Trophoblast cell (in vitro differentiated cells and primary cell): ENCODE measurements at regions not wholly inside any gene's neighbourhood (a gene's known extent, or its start where the extent isn't known, plus 50 kb on each side); places are given as distances from the start of the nearest gene placed in this dataset.

Experiments
- DNase-seq, 2 donors: peaks; one replicate each; pipeline ENCODE4 v3.0.0-alpha.2; 2016
- H2AFZ ChIP-seq: 2 replicates; pipeline ENCODE4 v1.6.1; 2013; ENCODE audit warnings: low read length, moderate library complexity, mild to moderate bottlenecking; ENCODE audit not compliant: insufficient read depth, poor library complexity
- H2AK5ac ChIP-seq: 2 replicates; pipeline ENCODE4 v1.6.1; 2013; ENCODE audit warnings: mild to moderate bottlenecking, low read length
- H2BK120ac ChIP-seq: 2 replicates; pipeline ENCODE4 v1.6.1; 2013; ENCODE audit warnings: low read length, mild to moderate bottlenecking, moderate library complexity; ENCODE audit not compliant: insufficient read depth, poor library complexity
- H2BK12ac ChIP-seq: 2 replicates; pipeline ENCODE4 v1.6.1; 2013; ENCODE audit warnings: mild to moderate bottlenecking, low read length, moderate library complexity
- H2BK5ac ChIP-seq: 2 replicates; pipeline ENCODE4 v1.6.1; 2013; ENCODE audit warnings: low read length, low read depth, moderate library complexity, mild to moderate bottlenecking; ENCODE audit not compliant: poor library complexity
- H3K14ac ChIP-seq: 2 replicates; pipeline ENCODE4 v1.6.1; 2013; ENCODE audit warnings: mild to moderate bottlenecking, low read length
- H3K18ac ChIP-seq: 2 replicates; pipeline ENCODE4 v1.6.1; 2013; ENCODE audit warnings: mild to moderate bottlenecking, low read length
- H3K23ac ChIP-seq: 2 replicates; pipeline ENCODE4 v1.6.1; 2013; ENCODE audit warnings: low read length
- H3K27ac ChIP-seq: 2 replicates; pipeline ENCODE4 v1.5.1; 2013; ENCODE audit warnings: low read depth, mild to moderate bottlenecking, inconsistent platforms, low read length, moderate library complexity
- H3K27me3 ChIP-seq: 2 replicates; pipeline ENCODE4 v1.6.1; 2013; ENCODE audit warnings: inconsistent platforms, mild to moderate bottlenecking, low read length, moderate library complexity; ENCODE audit not compliant: insufficient read depth
- H3K36me3 ChIP-seq, 2 experiments: 1 replicate in 1 of 2; 2 replicates in 1 of 2; pipeline ENCODE4 v1.6.1; 2013; ENCODE audit warnings: low read length in 2 of 2, mild to moderate bottlenecking in 2 of 2, moderate library complexity in 1 of 2; ENCODE audit not compliant: insufficient read depth in 2 of 2, control insufficient read depth in 1 of 2
- H3K4ac ChIP-seq: 2 replicates; pipeline ENCODE4 v1.6.1; 2013; ENCODE audit warnings: low read depth, mild to moderate bottlenecking, low read length, moderate library complexity
- H3K4me1 ChIP-seq, 2 experiments: 1 replicate in 1 of 2; 2 replicates in 1 of 2; pipeline ENCODE4 v1.6.1; 2013; ENCODE audit warnings: low read length in 2 of 2, mild to moderate bottlenecking in 2 of 2, moderate library complexity in 1 of 2; ENCODE audit not compliant: insufficient read depth in 2 of 2, control insufficient read depth in 1 of 2
- H3K4me2 ChIP-seq: 2 replicates; pipeline ENCODE4 v1.6.1; 2013; ENCODE audit warnings: inconsistent platforms, mild to moderate bottlenecking, low read length, moderate library complexity
- H3K4me3 ChIP-seq: 2 replicates; pipeline ENCODE4 v1.5.1; 2013; ENCODE audit warnings: mild to moderate bottlenecking, low read depth, low read length, inconsistent platforms
- H3K79me1 ChIP-seq: one replicate; pipeline ENCODE4 v1.6.1; 2013; ENCODE audit warnings: low read length
- H3K79me2 ChIP-seq: 2 replicates; pipeline ENCODE4 v1.6.1; 2013; ENCODE audit warnings: low read length, mild to moderate bottlenecking; ENCODE audit not compliant: control insufficient read depth, insufficient read depth, poor library complexity
- H3K9ac ChIP-seq: 2 replicates; pipeline ENCODE4 v1.6.1; 2013; ENCODE audit warnings: mild to moderate bottlenecking, low read length
- H3K9me3 ChIP-seq: 2 replicates; pipeline ENCODE4 v1.6.1; 2013; ENCODE audit warnings: low read depth, mild to moderate bottlenecking, control low read depth, inconsistent platforms, low read length; ENCODE audit not compliant: insufficient read depth
- H4K12ac ChIP-seq: 2 replicates; pipeline ENCODE4 v1.6.1; 2013; ENCODE audit warnings: low read depth, mild to moderate bottlenecking, low read length, moderate library complexity
- H4K8ac ChIP-seq: 2 replicates; pipeline ENCODE4 v1.6.1; 2013; ENCODE audit warnings: low read depth, mild to moderate bottlenecking, low read length, moderate library complexity
- H4K91ac ChIP-seq: one replicate; pipeline ENCODE4 v1.6.1; 2013; ENCODE audit warnings: low read depth, mild to moderate bottlenecking, low read length, moderate library complexity
- WGBS: extraction: QIAGEN DNeasy Blood & Tissue Kit; methylation state at CpG from one replicate; pipeline ENCODE4 v1.1.7; 2013; ENCODE audit warnings: missing lambda C conversion rate; ENCODE audit not compliant: insufficient read length, insufficient coverage; ENCODE audit errors: extremely low coverage; 5-methylcytosine and 5-hydroxymethylcytosine counted together

DNA sequence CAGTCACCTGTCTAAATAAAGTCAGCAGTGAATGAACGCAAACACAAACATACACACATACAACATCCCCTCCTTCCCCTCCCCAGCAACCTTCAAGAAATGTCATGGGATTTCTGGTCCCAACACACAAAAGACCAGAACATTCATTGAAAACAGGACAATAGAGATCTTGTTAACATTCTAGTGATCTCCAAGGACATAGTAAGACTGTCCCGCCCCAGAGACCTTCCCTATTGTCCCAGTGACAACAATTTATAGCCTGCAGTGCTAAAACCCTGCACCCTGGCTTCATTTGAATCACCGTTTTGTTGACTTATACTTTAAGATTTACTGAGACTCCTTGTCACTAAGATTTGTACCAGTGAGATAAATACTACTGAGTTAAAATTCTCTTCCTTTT is 143.9 kb upstream of the NOX3 start:
- no peak overlapping the region for H2BK12ac ChIP-seq
- H4K12ac ChIP-seq: no peak overlapping the region
- no peak for DNase-seq
- no peak overlapping the region for H3K27ac ChIP-seq
- H3K79me2 ChIP-seq: no peaks in the 10 kb centered on the region
- H2BK5ac ChIP-seq: no peak overlapping the region
- no peak overlapping the region for H3K18ac ChIP-seq
- H3K4me3 ChIP-seq: no peak overlapping the region
- H3K4me1 ChIP-seq: no peaks in the 10 kb centered on the region
- no peak overlapping the region for H2BK120ac ChIP-seq
- no peaks in the 10 kb centered on the region for H3K27me3 ChIP-seq
- H2AK5ac ChIP-seq: no peak overlapping the region
- no peak overlapping the region for H4K91ac ChIP-seq
- no peaks in the 10 kb centered on the region for H3K36me3 ChIP-seq
- WGBS: no CpG with 5 or more reads among the region's 3 CpGs
- no peaks in the 10 kb centered on the region for H3K9me3 ChIP-seq
- no peak overlapping the region for H3K14ac ChIP-seq
- H3K4ac ChIP-seq: no peak overlapping the region
- H3K23ac ChIP-seq: no peak overlapping the region
- H3K4me2 ChIP-seq: no peak overlapping the region
- no peak overlapping the region for H2AFZ ChIP-seq
- H4K8ac ChIP-seq: no peak overlapping the region
- H3K9ac ChIP-seq: no peak overlapping the region
- H3K79me1 ChIP-seq: no peaks in the 10 kb centered on the region

DNA sequence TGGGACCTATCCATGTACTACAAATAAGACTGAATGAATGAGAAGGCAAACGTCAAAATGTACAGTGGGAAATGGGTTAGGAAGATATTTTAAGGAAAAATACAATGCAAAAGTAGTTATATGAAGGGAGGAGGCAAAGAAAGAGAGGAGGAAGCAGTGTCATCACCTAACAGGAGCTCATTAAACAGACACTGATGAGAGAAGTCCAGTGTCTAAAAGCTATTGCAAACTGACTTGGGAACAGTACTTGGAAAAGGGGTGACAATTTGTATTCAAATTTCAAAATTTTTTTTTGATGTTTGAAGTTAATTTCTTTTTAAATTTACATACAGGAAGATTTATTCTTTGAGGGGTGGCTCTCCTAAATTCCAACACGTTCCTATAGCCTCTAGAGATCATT is 143.5 kb upstream of the NOX3 start:
- no peak overlapping the region for H3K9ac ChIP-seq
- WGBS: no CpG with 5 or more reads among the region's 2 CpGs
- H2BK5ac ChIP-seq: no peak overlapping the region

DNA sequence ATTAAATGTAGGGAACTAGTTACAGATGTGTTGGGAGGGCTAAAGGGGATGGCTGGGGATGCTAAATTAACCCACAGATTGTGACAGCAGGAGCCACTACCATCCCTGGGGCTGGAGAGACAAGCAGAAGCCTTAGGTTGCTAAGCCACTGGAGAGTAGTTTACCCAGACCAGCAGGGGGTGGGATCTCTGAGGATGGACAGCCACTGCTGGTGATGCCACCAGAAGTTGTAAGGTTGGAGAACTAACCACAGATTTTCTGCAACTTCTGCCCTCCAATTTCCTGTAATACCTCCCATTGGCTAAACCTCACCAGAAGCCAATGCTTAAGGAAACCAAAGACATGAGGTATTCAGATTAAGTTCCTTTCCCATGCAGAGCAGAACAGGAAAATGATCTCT is 139.6 kb upstream of the NOX3 start:
- H3K27me3 ChIP-seq: no peaks in the 10 kb centered on the region
- H3K14ac ChIP-seq: no peak overlapping the region
- H3K27ac ChIP-seq: no peak overlapping the region
- H2BK120ac ChIP-seq: no peak overlapping the region
- DNase-seq: no peak
- no peak overlapping the region for H4K91ac ChIP-seq
- H3K23ac ChIP-seq: no peak overlapping the region
- no peak overlapping the region for H3K4me2 ChIP-seq
- no peaks in the 10 kb centered on the region for H3K9me3 ChIP-seq
- H2AFZ ChIP-seq: no peak overlapping the region
- H2BK5ac ChIP-seq: no peak overlapping the region
- no peaks in the 10 kb centered on the region for H3K36me3 ChIP-seq
- H3K4me3 ChIP-seq: no peak overlapping the region
- no peaks in the 10 kb centered on the region for H3K79me2 ChIP-seq
- no peak overlapping the region for H4K12ac ChIP-seq
- H3K9ac ChIP-seq: no peak overlapping the region
- H3K4me1 ChIP-seq: no peaks in the 10 kb centered on the region
- no peaks in the 10 kb centered on the region for H3K79me1 ChIP-seq
- no peak overlapping the region for H4K8ac ChIP-seq
- no peak overlapping the region for H2BK12ac ChIP-seq
- no peak overlapping the region for H3K4ac ChIP-seq
- no peak overlapping the region for H3K18ac ChIP-seq
- no peak overlapping the region for H2AK5ac ChIP-seq

More for the DNA sequence above, 143.5 kb upstream of the NOX3 start:
- no peak overlapping the region for H3K14ac ChIP-seq
- H3K9me3 ChIP-seq: no peaks in the 10 kb centered on the region
- H2BK120ac ChIP-seq: no peak overlapping the region
- H3K36me3 ChIP-seq: no peaks in the 10 kb centered on the region
- no peak overlapping the region for H3K23ac ChIP-seq
- no peak overlapping the region for H2AK5ac ChIP-seq
- no peak overlapping the region for H3K4ac ChIP-seq
- no peak overlapping the region for H3K4me3 ChIP-seq
- no peak overlapping the region for H4K8ac ChIP-seq
- H3K18ac ChIP-seq: no peak overlapping the region
- no peak overlapping the region for H4K91ac ChIP-seq
- no peak overlapping the region for H4K12ac ChIP-seq
- no peaks in the 10 kb centered on the region for H3K4me1 ChIP-seq
- H2AFZ ChIP-seq: no peak overlapping the region
- no peak overlapping the region for H2BK12ac ChIP-seq
- H3K27me3 ChIP-seq: no peaks in the 10 kb centered on the region
- no peak overlapping the region for H3K27ac ChIP-seq
- no peak for DNase-seq
- H3K4me2 ChIP-seq: no peak overlapping the region
- no peaks in the 10 kb centered on the region for H3K79me1 ChIP-seq
- H3K79me2 ChIP-seq: no peaks in the 10 kb centered on the region

DNA sequence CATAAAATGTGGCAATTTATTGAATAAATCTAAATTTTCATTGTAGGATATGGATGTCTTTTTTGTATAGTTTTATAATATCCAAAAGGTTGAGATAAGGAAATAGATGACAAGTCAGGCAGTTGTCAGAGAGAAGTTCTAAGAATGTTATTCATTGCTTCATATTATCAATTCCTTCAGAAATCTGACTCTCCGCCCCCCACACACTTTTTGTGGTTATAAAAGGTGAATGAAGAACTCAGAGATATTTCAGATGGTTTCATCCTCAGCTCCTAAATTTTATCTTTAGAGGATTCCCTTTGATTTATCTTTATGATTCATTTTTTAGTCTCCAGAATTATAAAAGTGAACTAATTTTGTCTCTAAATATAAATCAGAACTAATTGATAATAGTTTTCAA is 136.1 kb upstream of the NOX3 start:
- no peaks in the 10 kb centered on the region for H3K36me3 ChIP-seq
- whole genome bisulfite sequencing: no CpG with 5 or more reads among the region's 1 CpG
- H3K18ac ChIP-seq: no peak overlapping the region
- no peak overlapping the region for H4K8ac ChIP-seq
- H3K4ac ChIP-seq: no peak overlapping the region
- no peak overlapping the region for H3K23ac ChIP-seq
- H3K14ac ChIP-seq: no peak overlapping the region
- H2BK120ac ChIP-seq: no peak overlapping the region
- H3K9ac ChIP-seq: no peak overlapping the region
- H3K79me2 ChIP-seq: no peaks in the 10 kb centered on the region
- H2AK5ac ChIP-seq: no peak overlapping the region
- DNase-seq: no peak
- H2AFZ ChIP-seq: no peak overlapping the region
- H3K4me2 ChIP-seq: no peak overlapping the region
- H3K27me3 ChIP-seq: no peaks in the 10 kb centered on the region
- no peaks in the 10 kb centered on the region for H3K4me1 ChIP-seq
- H4K12ac ChIP-seq: no peak overlapping the region
- no peaks in the 10 kb centered on the region for H3K9me3 ChIP-seq
- no peak overlapping the region for H3K27ac ChIP-seq
- H2BK5ac ChIP-seq: no peak overlapping the region
- no peaks in the 10 kb centered on the region for H3K79me1 ChIP-seq
- no peak overlapping the region for H4K91ac ChIP-seq
- no peak overlapping the region for H2BK12ac ChIP-seq
- H3K4me3 ChIP-seq: no peak overlapping the region

DNA sequence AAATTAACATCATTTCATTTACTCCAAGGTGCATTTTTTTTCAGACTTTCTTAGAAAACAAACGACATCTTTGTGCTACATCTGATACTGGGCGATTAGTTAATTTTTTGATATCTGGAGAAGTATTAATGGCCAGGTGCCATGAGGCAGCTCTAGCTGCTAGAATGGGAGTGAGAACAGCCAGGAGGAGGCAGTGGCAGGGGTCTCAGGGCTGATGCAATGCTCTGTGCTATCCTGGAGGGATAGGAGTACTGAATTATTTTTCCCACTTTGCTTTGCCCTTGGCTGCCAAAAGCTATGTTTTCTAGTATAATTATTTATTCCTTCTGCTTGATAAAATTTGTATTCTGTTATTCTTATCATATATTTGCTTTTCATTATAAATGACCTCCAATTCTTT is 133.6 kb upstream of the NOX3 start:
- WGBS: no CpG with 5 or more reads among the region's 2 CpGs

More for the DNA sequence above, 133.6 kb upstream of the NOX3 start:
- Histone ChIP-seq H2AFZ (no peak overlapping the region), H2BK120ac (no peak overlapping the region), H3K79me1 (no peaks in the 10 kb centered on the region), H3K14ac (no peak overlapping the region), H3K4me3 (no peak overlapping the region), H3K23ac (no peak overlapping the region), H3K4ac (no peak overlapping the region), H3K27ac (no peak overlapping the region), H3K18ac (no peak overlapping the region), H3K27me3 (no peaks in the 10 kb centered on the region), H3K79me2 (no peaks in the 10 kb centered on the region), H3K9me3 (no peaks in the 10 kb centered on the region), H4K91ac (no peak overlapping the region), H3K4me2 (no peak overlapping the region), H3K9ac (no peak overlapping the region), H2AK5ac (no peak overlapping the region), H4K12ac (no peak overlapping the region), H2BK5ac (no peak overlapping the region), H4K8ac (no peak overlapping the region), H2BK12ac (no peak overlapping the region), H3K4me1 (no peaks in the 10 kb centered on the region), H3K36me3 (no peaks in the 10 kb centered on the region)
- DNase-seq: no peak
